ENCODE measurements at regions not wholly inside any gene's neighbourhood (a gene's known extent, or its start where the extent isn't known, plus 50 kb on each side); places are given as distances from the start of the nearest gene placed in this dataset.
"Not testable (repeated sequence)": the region's sequence is repeated elsewhere in the genome, so short reads cannot be mapped to it uniquely, and the experiment has no call there.

DNA sequence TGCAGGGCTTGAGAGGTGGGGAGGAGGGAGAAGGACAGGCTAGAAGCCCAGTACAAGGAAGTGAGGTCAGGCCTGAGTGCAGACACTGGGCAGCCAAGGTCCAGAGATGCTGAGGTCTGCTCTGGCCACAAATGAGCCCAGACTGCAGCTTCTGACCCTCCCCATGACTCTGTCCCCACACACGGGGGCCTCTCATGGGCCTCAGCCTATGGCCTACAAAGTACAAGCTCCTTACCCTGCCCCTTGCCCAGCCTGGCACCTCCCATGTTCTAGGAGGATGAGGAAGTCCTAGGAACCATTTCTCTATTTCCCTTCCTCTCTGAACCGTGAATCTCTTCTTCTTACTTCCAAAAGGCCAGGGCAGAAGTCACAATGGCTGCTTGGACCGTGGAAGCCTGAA, 193.8 kb downstream of the ANKRD30B start:
- Histone ChIP-seq H3K27ac (ENCODE audit: low read depth, low read length) (no peak overlapping the region), H3K36me3 (ENCODE audit: control insufficient read depth, insufficient read depth, low read length) (no peaks in the 10 kb centered on the region), H3K9me3 (ENCODE audit: control insufficient read depth, insufficient read depth, low read length) (peaks cover 7% of the 10 kb centered on the region), H3K4me3 (ENCODE audit: low read depth, low read length) (no peak overlapping the region), H3K4me1 (ENCODE audit: control insufficient read depth, insufficient read depth, low read length) (no peaks in the 10 kb centered on the region), H3K27me3 (ENCODE audit: control insufficient read depth, insufficient read depth, low read length) (no peaks in the 10 kb centered on the region)
- WGBS (ENCODE audit: insufficient coverage): 40% methylated on average over 3 of the region's 3 CpGs
- no peak for DNase-seq (ENCODE audit: low read depth in 4 of 6, low spot score in 6 of 6)

- WGBS (ENCODE audit: insufficient coverage): 80% methylated on average over 5 of the region's 7 CpGs
- peaks cover 7% of the 10 kb centered on the region for H3K9me3 ChIP-seq (ENCODE audit: control insufficient read depth, insufficient read depth, low read length)
- H3K4me3 ChIP-seq (ENCODE audit: low read depth, low read length): no peak overlapping the region
- H3K27me3 ChIP-seq (ENCODE audit: control insufficient read depth, insufficient read depth, low read length): no peaks in the 10 kb centered on the region
- H3K36me3 ChIP-seq (ENCODE audit: control insufficient read depth, insufficient read depth, low read length): no peaks in the 10 kb centered on the region
- no peak for DNase-seq (ENCODE audit: low read depth in 4 of 6, low spot score in 6 of 6)
- no peak overlapping the region for H3K27ac ChIP-seq (ENCODE audit: low read depth, low read length)
- H3K4me1 ChIP-seq (ENCODE audit: control insufficient read depth, insufficient read depth, low read length): no peaks in the 10 kb centered on the region
Observed at GRCh38 chr18:14942275-14942674, 194.3 kb downstream of the ANKRD30B start.

DNA sequence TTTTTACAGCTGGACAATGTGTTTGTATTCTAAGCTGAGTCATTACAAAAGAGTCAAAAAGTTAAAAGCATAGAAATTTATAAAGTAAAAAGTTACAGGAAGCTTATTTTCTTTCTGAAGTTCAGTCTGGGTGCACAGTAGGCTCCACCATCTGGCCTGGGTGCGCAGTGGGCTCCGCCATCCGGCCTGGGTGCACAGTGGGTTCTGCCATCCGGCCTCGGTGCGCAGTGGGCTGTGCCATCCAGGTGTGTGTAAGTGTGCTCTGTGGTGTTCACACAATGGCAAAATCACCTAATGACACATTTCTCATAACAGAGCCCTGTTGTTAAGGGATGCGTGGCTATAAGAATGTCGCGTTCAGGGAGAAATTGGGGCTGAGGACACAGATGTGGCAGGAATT, 195.5 kb downstream of the ANKRD30B start:
- 89% methylated on average over 6 of the region's 9 CpGs for WGBS (ENCODE audit: insufficient coverage)
- peaks cover 8% of the 10 kb centered on the region for H3K9me3 ChIP-seq (ENCODE audit: control insufficient read depth, insufficient read depth, low read length)
- H3K36me3 ChIP-seq (ENCODE audit: control insufficient read depth, insufficient read depth, low read length): no peaks in the 10 kb centered on the region
- H3K27me3 ChIP-seq (ENCODE audit: control insufficient read depth, insufficient read depth, low read length): no peaks in the 10 kb centered on the region
- H3K4me1 ChIP-seq (ENCODE audit: control insufficient read depth, insufficient read depth, low read length): no peaks in the 10 kb centered on the region
- H3K4me3 ChIP-seq (ENCODE audit: low read depth, low read length): no peak overlapping the region
- H3K27ac ChIP-seq (ENCODE audit: low read depth, low read length): no peak overlapping the region
- DNase-seq (ENCODE audit: low read depth in 4 of 6, low spot score in 6 of 6): no peak

GRCh38 chr18:14943967-14944636, 196.1 kb downstream of the ANKRD30B start:
- WGBS (ENCODE audit: insufficient coverage): 83% methylated on average over 9 of the region's 17 CpGs
- DNase-seq (ENCODE audit: low read depth in 4 of 6, low spot score in 6 of 6): no peak
- peaks cover 10% of the 10 kb centered on the region for H3K9me3 ChIP-seq (ENCODE audit: control insufficient read depth, insufficient read depth, low read length)

GRCh38 chr18:14944838-14945237, 196.9 kb downstream of the ANKRD30B start:
- Histone ChIP-seq H3K4me3 (ENCODE audit: low read depth, low read length) (no peak overlapping the region), H3K27me3 (ENCODE audit: control insufficient read depth, insufficient read depth, low read length) (no peaks in the 10 kb centered on the region), H3K27ac (ENCODE audit: low read depth, low read length) (no peak overlapping the region), H3K4me1 (ENCODE audit: control insufficient read depth, insufficient read depth, low read length) (no peaks in the 10 kb centered on the region), H3K9me3 (ENCODE audit: control insufficient read depth, insufficient read depth, low read length) (peaks cover 11% of the 10 kb centered on the region), H3K36me3 (ENCODE audit: control insufficient read depth, insufficient read depth, low read length) (no peaks in the 10 kb centered on the region)
- 70% methylated on average over 7 of the region's 7 CpGs for WGBS (ENCODE audit: insufficient coverage)
- no peak for DNase-seq (ENCODE audit: low read depth in 4 of 6, low spot score in 6 of 6)

More at GRCh38 chr18:14943967-14944636, 196.1 kb downstream of the ANKRD30B start:
- no peaks in the 10 kb centered on the region for H3K27me3 ChIP-seq (ENCODE audit: control insufficient read depth, insufficient read depth, low read length)
- H3K4me1 ChIP-seq (ENCODE audit: control insufficient read depth, insufficient read depth, low read length): no peaks in the 10 kb centered on the region
- H3K36me3 ChIP-seq (ENCODE audit: control insufficient read depth, insufficient read depth, low read length): no peaks in the 10 kb centered on the region
- no peak overlapping the region for H3K27ac ChIP-seq (ENCODE audit: low read depth, low read length)
- H3K4me3 ChIP-seq (ENCODE audit: low read depth, low read length): no peak overlapping the region

DNA sequence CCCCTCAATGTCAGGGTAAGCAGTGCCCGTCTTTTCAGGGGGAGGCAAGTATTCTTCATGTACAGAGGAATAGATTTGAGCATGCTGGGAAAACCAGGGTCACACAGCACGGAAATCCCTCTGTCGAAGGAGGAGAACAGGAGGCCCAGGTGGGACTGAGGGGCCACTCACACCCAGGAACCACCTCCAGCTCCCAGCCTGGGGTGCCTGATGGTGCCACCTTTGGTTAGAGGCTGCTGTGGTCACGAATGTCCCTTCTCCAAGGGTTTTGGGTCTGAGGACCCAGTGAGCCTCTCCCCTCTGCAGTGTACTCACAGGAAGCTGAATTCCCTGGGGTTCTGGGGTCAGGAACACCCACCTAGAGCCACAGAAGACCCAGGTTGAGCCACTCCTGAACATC, 197.3 kb downstream of the ANKRD30B start:
- WGBS (ENCODE audit: insufficient coverage): 83% methylated on average over 3 of the region's 4 CpGs

GRCh38 chr18:14945984-14946383, 198.0 kb downstream of the ANKRD30B start:
- Histone ChIP-seq H3K27me3 (ENCODE audit: control insufficient read depth, insufficient read depth, low read length) (no peaks in the 10 kb centered on the region), H3K36me3 (ENCODE audit: control insufficient read depth, insufficient read depth, low read length) (no peaks in the 10 kb centered on the region), H3K4me3 (ENCODE audit: low read depth, low read length) (no peak overlapping the region), H3K9me3 (ENCODE audit: control insufficient read depth, insufficient read depth, low read length) (peaks cover 11% of the 10 kb centered on the region), H3K27ac (ENCODE audit: low read depth, low read length) (no peak overlapping the region), H3K4me1 (ENCODE audit: control insufficient read depth, insufficient read depth, low read length) (no peaks in the 10 kb centered on the region)
- DNase-seq (ENCODE audit: low read depth in 4 of 6, low spot score in 6 of 6): no peak
- 86% methylated on average over 5 of the region's 7 CpGs for WGBS (ENCODE audit: insufficient coverage)

More for the DNA sequence above, 197.3 kb downstream of the ANKRD30B start:
- Histone ChIP-seq H3K27ac (ENCODE audit: low read depth, low read length) (no peak overlapping the region), H3K4me3 (ENCODE audit: low read depth, low read length) (no peak overlapping the region), H3K36me3 (ENCODE audit: control insufficient read depth, insufficient read depth, low read length) (no peaks in the 10 kb centered on the region), H3K9me3 (ENCODE audit: control insufficient read depth, insufficient read depth, low read length) (peaks cover 11% of the 10 kb centered on the region), H3K4me1 (ENCODE audit: control insufficient read depth, insufficient read depth, low read length) (no peaks in the 10 kb centered on the region), H3K27me3 (ENCODE audit: control insufficient read depth, insufficient read depth, low read length) (no peaks in the 10 kb centered on the region)
- no peak for DNase-seq (ENCODE audit: low read depth in 4 of 6, low spot score in 6 of 6)

DNA sequence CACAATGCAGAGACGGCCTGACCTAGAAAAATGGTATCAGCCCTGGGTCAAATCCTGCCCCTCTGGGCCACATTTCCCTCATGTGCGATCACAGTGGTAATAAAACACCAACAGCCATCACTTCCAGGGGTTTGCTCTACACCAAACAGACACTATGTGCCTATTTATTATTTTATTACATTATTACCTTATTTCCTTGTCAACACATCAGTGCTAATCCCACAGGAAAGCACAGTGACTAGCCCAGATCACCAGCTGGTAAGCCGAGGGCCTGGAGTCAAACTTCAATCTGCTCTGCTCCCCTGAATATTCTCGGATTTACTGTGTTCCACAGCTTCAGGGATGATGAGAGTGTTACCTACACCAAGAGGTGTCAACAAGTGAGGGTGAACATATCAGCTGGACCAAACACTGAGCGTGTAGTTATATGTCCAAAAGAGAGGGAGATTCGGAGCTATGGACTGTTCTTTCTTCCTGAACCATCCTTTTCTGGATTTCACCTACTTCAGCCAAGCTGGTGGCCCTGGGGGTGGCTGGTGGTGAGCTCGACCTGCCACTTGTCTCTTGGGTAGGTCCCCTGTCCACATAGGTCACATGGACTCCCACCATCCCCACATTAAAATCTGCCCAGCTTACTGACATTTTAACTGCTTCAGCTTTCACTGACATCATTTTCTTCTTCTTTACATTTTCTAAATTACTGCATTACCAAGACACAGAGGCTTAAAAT, 198.9 kb downstream of the ANKRD30B start:
- WGBS (ENCODE audit: insufficient coverage): 57% methylated on average over 5 of the region's 7 CpGs
- not testable (repeated sequence) for DNase-seq (ENCODE audit: low read depth in 4 of 6, low spot score in 6 of 6); H3K4me3 ChIP-seq (ENCODE audit: low read depth, low read length)

DNA sequence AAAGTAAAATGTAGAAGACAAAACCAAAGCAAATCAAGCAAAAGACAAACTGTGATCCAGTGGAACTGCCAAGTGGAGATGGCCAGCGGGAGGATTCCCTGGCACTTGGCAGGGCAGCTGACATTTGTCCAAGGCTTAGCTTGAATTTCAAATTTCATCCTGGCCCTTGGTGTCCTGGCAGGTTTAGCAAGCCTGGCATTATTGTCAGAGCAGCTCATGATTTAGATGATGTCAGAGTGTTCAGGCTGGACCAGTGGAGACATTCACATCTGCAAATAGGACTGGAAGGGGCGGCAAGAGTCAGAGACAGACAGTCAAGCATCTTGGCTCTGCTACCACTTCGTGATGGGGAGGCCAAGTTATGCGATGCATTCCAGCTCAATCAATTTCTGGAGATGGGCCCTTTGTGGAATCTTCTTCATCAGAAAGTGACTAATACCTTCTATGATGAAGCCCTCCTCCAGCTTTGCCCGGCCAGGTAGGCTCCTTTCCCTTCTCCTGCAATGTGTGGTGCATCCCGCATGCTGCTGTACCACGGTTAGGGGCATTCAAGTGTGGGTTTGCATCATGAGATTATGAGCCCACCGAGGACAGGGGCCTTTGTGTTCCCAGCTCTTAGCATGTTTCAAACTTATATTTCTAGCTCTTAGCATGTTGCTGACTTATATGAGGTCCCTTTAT, 199.7 kb downstream of the ANKRD30B start:
- Histone ChIP-seq H3K36me3 (ENCODE audit: control insufficient read depth, insufficient read depth, low read length) (no peaks in the 10 kb centered on the region), H3K9me3 (ENCODE audit: control insufficient read depth, insufficient read depth, low read length) (peaks cover 6% of the 10 kb centered on the region), H3K27ac (ENCODE audit: low read depth, low read length) (no peak overlapping the region), H3K4me1 (ENCODE audit: control insufficient read depth, insufficient read depth, low read length) (no peaks in the 10 kb centered on the region), H3K4me3 (ENCODE audit: low read depth, low read length) (no peak overlapping the region), H3K27me3 (ENCODE audit: control insufficient read depth, insufficient read depth, low read length) (no peaks in the 10 kb centered on the region)
- no peak for DNase-seq (ENCODE audit: low read depth in 4 of 6, low spot score in 6 of 6)
- 59% methylated on average over 5 of the region's 8 CpGs for WGBS (ENCODE audit: insufficient coverage)

More for the DNA sequence above, 198.9 kb downstream of the ANKRD30B start:
- not testable (repeated sequence) for H3K27ac ChIP-seq (ENCODE audit: low read depth, low read length); H3K36me3 ChIP-seq (ENCODE audit: control insufficient read depth, insufficient read depth, low read length); H3K9me3 ChIP-seq (ENCODE audit: control insufficient read depth, insufficient read depth, low read length); H3K27me3 ChIP-seq (ENCODE audit: control insufficient read depth, insufficient read depth, low read length); H3K4me1 ChIP-seq (ENCODE audit: control insufficient read depth, insufficient read depth, low read length)

All from spinal cord (tissue), 9 donors.